Loucy (cell line): ENCODE measurements at regions not wholly inside any gene's neighbourhood (a gene's known extent, or its start where the extent isn't known, plus 50 kb on each side); places are given as distances from the start of the nearest gene placed in this dataset.

ENCODE experiments used
- H2AFZ ChIP-seq: fragments of 200-600 bp; sonication (generic); 2 replicates; pipeline ENCODE4 v1.6.0; 2016; ENCODE audit warnings: antibody characterized with exemption, mild to moderate bottlenecking, low read length, moderate library complexity
- H3F3A ChIP-seq: fragments of 200-600 bp; 2 replicates; pipeline ENCODE4 v1.6.0; 2016; ENCODE audit warnings: antibody characterized with exemption, low read depth, mild to moderate bottlenecking
- H3K27me3 ChIP-seq: fragments of 200-600 bp; sonication (generic); 2 replicates; pipeline ENCODE4 v1.6.1; 2014; ENCODE audit warnings: low read length, mild to moderate bottlenecking; ENCODE audit not compliant: insufficient read depth, poor library complexity, severe bottlenecking
- H3K36me3 ChIP-seq: fragments of 200-600 bp; sonication (generic); 2 replicates; pipeline ENCODE4 v1.6.1; 2016; ENCODE audit warnings: low read length; ENCODE audit not compliant: insufficient read depth
- H3K4me1 ChIP-seq: fragments of 200-600 bp; sonication (generic); 2 replicates; pipeline ENCODE4 v1.5.1; 2014; ENCODE audit warnings: low read length, mild to moderate bottlenecking; ENCODE audit not compliant: insufficient read depth, poor library complexity, severe bottlenecking
- H3K4me2 ChIP-seq: fragments of 200-600 bp; sonication (generic); 2 replicates; pipeline ENCODE4 v1.6.0; 2014; ENCODE audit warnings: antibody characterized with exemption, low read length, low read depth, mild to moderate bottlenecking; ENCODE audit not compliant: poor library complexity, severe bottlenecking
- H3K4me3 ChIP-seq: fragments of 200-600 bp; sonication (generic); 2 replicates; pipeline ENCODE4 v1.5.1; 2014; ENCODE audit warnings: low read length, mild to moderate bottlenecking, mixed read lengths; ENCODE audit not compliant: poor library complexity, severe bottlenecking
- H3K79me2 ChIP-seq: fragments of 200-600 bp; sonication (generic); 2 replicates; pipeline ENCODE4 v1.6.1; 2014; ENCODE audit warnings: low read length; ENCODE audit not compliant: insufficient read depth
- H3K9ac ChIP-seq: fragments of 200-600 bp; sonication (generic); 2 replicates; pipeline ENCODE4 v1.6.0; 2014; ENCODE audit warnings: mild to moderate bottlenecking, low read depth, low read length, moderate library complexity; ENCODE audit not compliant: poor library complexity, severe bottlenecking
- H3K9me2 ChIP-seq: fragments of 200-600 bp; sonication (generic); replicated peaks from 2 replicates; pipeline ENCODE4 v1.6.1; 2016; ENCODE audit warnings: low read depth, low read length, mixed read lengths
- H3K9me3 ChIP-seq: fragments of 200-600 bp; sonication (generic); 2 replicates; pipeline ENCODE4 v1.6.1; 2014; ENCODE audit warnings: mild to moderate bottlenecking, antibody characterized with exemption, low read length, low read depth; ENCODE audit not compliant: insufficient read depth
- H4K20me1 ChIP-seq: fragments of 200-600 bp; sonication (generic); 2 replicates; pipeline ENCODE4 v1.6.0; 2014; ENCODE audit warnings: antibody characterized with exemption, low read length, mild to moderate bottlenecking; ENCODE audit not compliant: insufficient read depth, poor library complexity, severe bottlenecking
- EZH2phosphoT487 ChIP-seq: fragments of 200-600 bp; IDR thresholded peaks from 2 replicates; pipeline ENCODE4 v1.6.1; 2018; ENCODE audit warnings: antibody characterized with exemption, mild to moderate bottlenecking, moderate library complexity, borderline replicate concordance
- TF ChIP-seq, protein P1 (sequence below): fragments of 200-600 bp; sonication (generic); conservative IDR thresholded peaks from 2 replicates; pipeline ENCODE4 v1.5.1; 2014; ENCODE audit warnings: mild to moderate bottlenecking, antibody characterized with exemption, low read length

- H2AFZ ChIP-seq: no peak overlapping the region
- H4K20me1 ChIP-seq: no peaks in the 10 kb centered on the region
- H3K79me2 ChIP-seq: no peaks in the 10 kb centered on the region
- H3K27me3 ChIP-seq: no peaks in the 10 kb centered on the region
- H3K9me3 ChIP-seq: no peaks in the 10 kb centered on the region
- H3K9ac ChIP-seq: no peak overlapping the region
- H3K9me2 ChIP-seq: no peaks in the 10 kb centered on the region
- H3K4me1 ChIP-seq: no peaks in the 10 kb centered on the region
- H3F3A ChIP-seq: no peaks in the 10 kb centered on the region
- H3K4me3 ChIP-seq: no peak overlapping the region
- no peak overlapping the region for H3K4me2 ChIP-seq
- H3K36me3 ChIP-seq: no peaks in the 10 kb centered on the region
- TF ChIP-seq, protein P1, sequence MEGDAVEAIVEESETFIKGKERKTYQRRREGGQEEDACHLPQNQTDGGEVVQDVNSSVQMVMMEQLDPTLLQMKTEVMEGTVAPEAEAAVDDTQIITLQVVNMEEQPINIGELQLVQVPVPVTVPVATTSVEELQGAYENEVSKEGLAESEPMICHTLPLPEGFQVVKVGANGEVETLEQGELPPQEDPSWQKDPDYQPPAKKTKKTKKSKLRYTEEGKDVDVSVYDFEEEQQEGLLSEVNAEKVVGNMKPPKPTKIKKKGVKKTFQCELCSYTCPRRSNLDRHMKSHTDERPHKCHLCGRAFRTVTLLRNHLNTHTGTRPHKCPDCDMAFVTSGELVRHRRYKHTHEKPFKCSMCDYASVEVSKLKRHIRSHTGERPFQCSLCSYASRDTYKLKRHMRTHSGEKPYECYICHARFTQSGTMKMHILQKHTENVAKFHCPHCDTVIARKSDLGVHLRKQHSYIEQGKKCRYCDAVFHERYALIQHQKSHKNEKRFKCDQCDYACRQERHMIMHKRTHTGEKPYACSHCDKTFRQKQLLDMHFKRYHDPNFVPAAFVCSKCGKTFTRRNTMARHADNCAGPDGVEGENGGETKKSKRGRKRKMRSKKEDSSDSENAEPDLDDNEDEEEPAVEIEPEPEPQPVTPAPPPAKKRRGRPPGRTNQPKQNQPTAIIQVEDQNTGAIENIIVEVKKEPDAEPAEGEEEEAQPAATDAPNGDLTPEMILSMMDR: no peak
- TF ChIP-seq EZH2phosphoT487: no peak
Measured at GRCh38 chr4:179399054-179399782, 1957.0 kb upstream of the AGA start.

- Histone ChIP-seq H2AFZ (no peak overlapping the region), H3K9me3 (no peaks in the 10 kb centered on the region), H3K4me1 (no peaks in the 10 kb centered on the region), H3F3A (no peaks in the 10 kb centered on the region), H4K20me1 (no peaks in the 10 kb centered on the region), H3K4me2 (no peak overlapping the region), H3K9ac (no peak overlapping the region), H3K4me3 (no peak overlapping the region), H3K79me2 (no peaks in the 10 kb centered on the region), H3K9me2 (no peaks in the 10 kb centered on the region), H3K27me3 (no peaks in the 10 kb centered on the region), H3K36me3 (no peaks in the 10 kb centered on the region)
- no peak for TF ChIP-seq EZH2phosphoT487
- TF ChIP-seq, protein P1: no peak
Measured at GRCh38 chr4:179415037-179415846, 1973.0 kb upstream of the AGA start.

GRCh38 chr4:179415847-179416223 lies 1973.6 kb upstream of the AGA start:
- H3K4me3 ChIP-seq: no peak overlapping the region
- H3K27me3 ChIP-seq: no peaks in the 10 kb centered on the region
- no peaks in the 10 kb centered on the region for H3K9me2 ChIP-seq
- no peaks in the 10 kb centered on the region for H3K9me3 ChIP-seq
- no peak overlapping the region for H3K9ac ChIP-seq
- H2AFZ ChIP-seq: no peak overlapping the region
- H3K79me2 ChIP-seq: no peaks in the 10 kb centered on the region
- H3K36me3 ChIP-seq: no peaks in the 10 kb centered on the region
- no peak overlapping the region for H3K4me2 ChIP-seq
- TF ChIP-seq, protein P1: no peak
- no peak for TF ChIP-seq EZH2phosphoT487
- no peaks in the 10 kb centered on the region for H3K4me1 ChIP-seq
- H3F3A ChIP-seq: no peaks in the 10 kb centered on the region
- no peaks in the 10 kb centered on the region for H4K20me1 ChIP-seq
